Osteoblast (primary cell): ENCODE measurements at regions not wholly inside any gene's neighbourhood (a gene's known extent, or its start where the extent isn't known, plus 50 kb on each side); places are given as distances from the start of the nearest gene placed in this dataset.

ENCODE experiments used
- DNase-seq: peaks from one replicate; pipeline ENCODE4 v3.0.0; 2011; ENCODE audit warnings: low spot score, mixed read lengths; ENCODE audit not compliant: insufficient read length; ENCODE audit errors: missing footprints
- H2AFZ ChIP-seq: 2 replicates; pipeline ENCODE4 v1.6.0; 2011; ENCODE audit warnings: mild to moderate bottlenecking, low read length
- H3K27ac ChIP-seq: 2 replicates; pipeline ENCODE4 v1.5.1; 2011; ENCODE audit warnings: mild to moderate bottlenecking, low read depth, low read length, moderate library complexity
- H3K27me3 ChIP-seq: 2 replicates; pipeline ENCODE4 v1.6.0; 2012; ENCODE audit warnings: mild to moderate bottlenecking, control low read depth, inconsistent platforms, low read length, moderate library complexity; ENCODE audit not compliant: insufficient read depth
- H3K36me3 ChIP-seq: 2 replicates; pipeline ENCODE4 v1.5.1; 2011; ENCODE audit warnings: mild to moderate bottlenecking, low read length, control low read depth, moderate library complexity; ENCODE audit not compliant: insufficient read depth
- H3K4me1 ChIP-seq: 2 replicates; pipeline ENCODE4 v1.5.1; 2011; ENCODE audit warnings: mild to moderate bottlenecking, low read length, control low read depth, moderate library complexity; ENCODE audit not compliant: insufficient read depth
- H3K4me2 ChIP-seq: 2 replicates; pipeline ENCODE4 v1.6.0; 2011; ENCODE audit warnings: mild to moderate bottlenecking, low read length; ENCODE audit not compliant: insufficient read depth
- H3K4me3 ChIP-seq: fragments of 200-600 bp; sonication (generic); 3 replicates; pipeline ENCODE4 v1.5.1; 2012; ENCODE audit warnings: mild to moderate bottlenecking, low read length, inconsistent platforms; ENCODE audit not compliant: insufficient read depth
- H3K79me2 ChIP-seq: 2 replicates; pipeline ENCODE4 v1.6.0; 2012; ENCODE audit warnings: mild to moderate bottlenecking, low read length, control low read depth, inconsistent platforms; ENCODE audit not compliant: insufficient read depth
- H3K9me3 ChIP-seq: 2 replicates; pipeline ENCODE4 v1.5.1; 2011; ENCODE audit warnings: low read depth, low read length, control low read depth
- H4K20me1 ChIP-seq: 2 replicates; pipeline ENCODE4 v1.6.0; 2012; ENCODE audit warnings: mild to moderate bottlenecking, low read length, control low read depth; ENCODE audit not compliant: insufficient read depth
- CTCF ChIP-seq: IDR thresholded peaks from 2 replicates; pipeline ENCODE4 v1.5.1; 2011; ENCODE audit warnings: mild to moderate bottlenecking, low read depth, low read length, moderate library complexity; ENCODE audit errors: extremely low read depth

- DNase-seq: no peak
- no peak overlapping the region for H3K4me2 ChIP-seq
- H4K20me1 ChIP-seq: no peaks in the 10 kb centered on the region
- no peaks in the 10 kb centered on the region for H3K79me2 ChIP-seq
- no peak overlapping the region for H2AFZ ChIP-seq
- no peaks in the 10 kb centered on the region for H3K27me3 ChIP-seq
- H3K36me3 ChIP-seq: no peaks in the 10 kb centered on the region
- no peaks in the 10 kb centered on the region for H3K4me1 ChIP-seq
- no peak overlapping the region for H3K4me3 ChIP-seq
- no peak overlapping the region for H3K27ac ChIP-seq
- TF ChIP-seq CTCF: no peak
- no peaks in the 10 kb centered on the region for H3K9me3 ChIP-seq
Measured at GRCh38 chr7:114062810-114063209, 144.0 kb upstream of the PPP1R3A start.

- H4K20me1 ChIP-seq: no peaks in the 10 kb centered on the region
- no peak for TF ChIP-seq CTCF
- no peaks in the 10 kb centered on the region for H3K9me3 ChIP-seq
- H3K4me3 ChIP-seq: no peak overlapping the region
- no peak for DNase-seq
- H3K27me3 ChIP-seq: no peaks in the 10 kb centered on the region
- no peak overlapping the region for H3K27ac ChIP-seq
- peaks cover 18% of the 10 kb centered on the region for H3K4me1 ChIP-seq
- no peak overlapping the region for H2AFZ ChIP-seq
- no peak overlapping the region for H3K4me2 ChIP-seq
- H3K79me2 ChIP-seq: no peaks in the 10 kb centered on the region
- H3K36me3 ChIP-seq: no peaks in the 10 kb centered on the region
Measured at GRCh38 chr7:114051871-114052331, 133.1 kb upstream of the PPP1R3A start.

- Histone ChIP-seq H2AFZ (no peak overlapping the region), H3K27ac (no peak overlapping the region), H3K4me2 (no peak overlapping the region), H4K20me1 (no peaks in the 10 kb centered on the region), H3K36me3 (no peaks in the 10 kb centered on the region), H3K9me3 (no peaks in the 10 kb centered on the region), H3K27me3 (no peaks in the 10 kb centered on the region), H3K4me1 (peaks cover 18% of the 10 kb centered on the region), H3K4me3 (no peak overlapping the region), H3K79me2 (no peaks in the 10 kb centered on the region)
- DNase-seq: no peak
- TF ChIP-seq CTCF: no peak
Measured at GRCh38 chr7:114050571-114050970, 131.8 kb upstream of the PPP1R3A start.

- H4K20me1 ChIP-seq: no peaks in the 10 kb centered on the region
- H3K79me2 ChIP-seq: no peaks in the 10 kb centered on the region
- H2AFZ ChIP-seq: peak overlapping the region; percentile 79
- H3K36me3 ChIP-seq: no peaks in the 10 kb centered on the region
- TF ChIP-seq CTCF: no peak
- peaks cover 18% of the 10 kb centered on the region for H3K4me1 ChIP-seq
- H3K27me3 ChIP-seq: no peaks in the 10 kb centered on the region
- H3K9me3 ChIP-seq: no peaks in the 10 kb centered on the region
- DNase-seq: peak; percentile 46
- H3K4me3 ChIP-seq: peak overlapping the region; percentile 55
- H3K4me2 ChIP-seq: peak overlapping the region; percentile 79
- H3K27ac ChIP-seq: peak overlapping the region; percentile 50
Measured at GRCh38 chr7:114048386-114049235, 129.8 kb upstream of the PPP1R3A start.
